PC-9 (cell line): ENCODE measurements at regions not wholly inside any gene's neighbourhood (a gene's known extent, or its start where the extent isn't known, plus 50 kb on each side); places are given as distances from the start of the nearest gene placed in this dataset.

Experiments
- BruUV-seq: library from RNA; stranded (reverse); fragments of 400-500 nt; replicated peaks from 2 replicates; lab custom pipeline; 2021; lab: Mats Ljungman, UMichigan
- CTCF ChIA-PET: fragments of 300-600 bp; sonication (Branson Sonifier 250); formaldehyde crosslinking; loops from one replicate; lab custom pipeline; 2022; ENCODE audit warnings: antibody characterized with exemption; lab: Charles Lee
- POLR2A ChIA-PET: fragments of 300-600 bp; sonication (Branson Sonifier 250); formaldehyde crosslinking; loops from one replicate; lab custom pipeline; 2022; ENCODE audit warnings: antibody characterized with exemption; ENCODE audit not compliant: unreplicated experiment; lab: Charles Lee
- DNase-seq, 2 experiments: peaks; one replicate each; pipeline versions ENCODE4 v3.0.0 to v3.0.0-alpha.2; 2015 to 2022; ENCODE audit warnings: mixed read lengths in 1 of 2
- H2AFZ ChIP-seq: fragments of 200-600 bp; sonication (generic); 2 replicates; pipeline ENCODE4 v1.8.1; 2017; ENCODE audit warnings: antibody characterized with exemption
- H3F3A ChIP-seq: fragments of 200-600 bp; sonication (generic); 2 replicates; pipeline ENCODE4 v1.8.1; 2017; ENCODE audit warnings: antibody characterized with exemption, mild to moderate bottlenecking, low read depth; ENCODE audit not compliant: insufficient read depth
- H3K27ac ChIP-seq: fragments of 200-600 bp; sonication (generic); 2 replicates; pipeline ENCODE4 v1.6.1; 2016; ENCODE audit warnings: mixed run types
- H3K27me3 ChIP-seq: fragments of 200-600 bp; sonication (generic); 2 replicates; pipeline ENCODE4 v1.6.1; 2016; ENCODE audit warnings: low read depth, mixed run types; ENCODE audit not compliant: insufficient read depth
- H3K36me3 ChIP-seq: fragments of 200-600 bp; sonication (generic); 2 replicates; pipeline ENCODE4 v1.6.1; 2016; ENCODE audit warnings: low read depth, mixed run types
- H3K4me1 ChIP-seq: fragments of 200-600 bp; sonication (generic); replicated peaks from 2 replicates; pipeline ENCODE4 v1.6.1; 2016; ENCODE audit warnings: mixed run types; ENCODE audit not compliant: insufficient read depth
- H3K4me2 ChIP-seq: fragments of 200-600 bp; sonication (generic); 2 replicates; pipeline ENCODE4 v1.6.1; 2017; ENCODE audit warnings: mixed run types
- H3K4me3 ChIP-seq: fragments of 200-600 bp; sonication (generic); 2 replicates; pipeline ENCODE4 v1.6.1; 2016; ENCODE audit warnings: mixed run types
- H3K79me2 ChIP-seq: fragments of 200-600 bp; sonication (generic); 2 replicates; pipeline ENCODE4 v1.6.1; 2017; ENCODE audit warnings: low read depth, mixed run types
- H3K9me2 ChIP-seq: fragments of 200-600 bp; sonication (generic); 2 replicates; pipeline ENCODE4 v1.8.1; 2017; ENCODE audit warnings: mild to moderate bottlenecking; ENCODE audit not compliant: insufficient read depth
- H3K9me3 ChIP-seq: fragments of 200-600 bp; sonication (generic); 2 replicates; pipeline ENCODE4 v1.8.1; 2016; ENCODE audit warnings: low read depth; ENCODE audit not compliant: insufficient read depth
- H4K20me1 ChIP-seq: fragments of 200-600 bp; sonication (generic); 2 replicates; pipeline ENCODE4 v1.8.1; 2017; ENCODE audit not compliant: insufficient read depth
- EZH2 ChIP-seq: fragments of 200-600 bp; sonication (generic); IDR thresholded peaks from 2 replicates; pipeline ENCODE4 v1.8.0; 2017; ENCODE audit warnings: antibody characterized with exemption, low read depth
- intact Hi-C: fragments of 100-400 bp; cut with micrococcal nuclease; formaldehyde crosslinking; loops from one replicate; pipeline ENCODE4 v1.10.0; 2022; ENCODE audit not compliant: unreplicated experiment
- TF ChIP-seq, protein P1 (sequence below): fragments of 200-600 bp; sonication (generic); conservative IDR thresholded peaks from 2 replicates; pipeline ENCODE4 v1.6.1; 2017; ENCODE audit warnings: mixed run types, antibody characterized with exemption, mild to moderate bottlenecking, moderate library complexity

DNA sequence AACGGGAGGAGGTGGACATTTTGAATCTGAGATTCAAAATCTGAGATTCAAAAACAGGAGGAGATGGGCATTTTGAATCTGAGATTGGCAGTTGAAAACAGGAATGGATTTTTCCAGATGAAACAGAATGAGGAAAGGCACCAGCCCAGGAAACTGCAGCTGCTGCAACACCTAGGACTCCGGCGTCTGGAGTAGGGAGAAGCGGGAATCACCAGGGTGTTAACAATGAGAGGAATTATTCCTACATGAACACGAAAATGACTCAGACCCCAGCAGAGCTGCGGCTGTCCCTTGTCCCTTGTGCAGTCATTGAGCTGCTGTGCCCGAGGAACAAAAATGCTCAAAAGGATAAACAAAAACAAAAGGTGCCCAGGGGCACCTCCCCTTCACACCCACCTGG lies 59.9 kb upstream of the KAT6B start:
- Histone ChIP-seq H3K79me2 (no peaks in the 10 kb centered on the region), H3K4me1 (peaks cover 7% of the 10 kb centered on the region), H3K9me2 (no peaks in the 10 kb centered on the region), H3K36me3 (no peaks in the 10 kb centered on the region), H3K4me3 (no peak overlapping the region), H3K27ac (no peak overlapping the region), H3K27me3 (no peaks in the 10 kb centered on the region), H2AFZ (peak overlapping the region; percentile 69), H3F3A (no peaks in the 10 kb centered on the region), H3K4me2 (peak overlapping the region; percentile 63), H3K9me3 (no peaks in the 10 kb centered on the region), H4K20me1 (no peaks in the 10 kb centered on the region)
- DNase-seq = peak; percentile 21 to 41
- TF ChIP-seq, protein P1, sequence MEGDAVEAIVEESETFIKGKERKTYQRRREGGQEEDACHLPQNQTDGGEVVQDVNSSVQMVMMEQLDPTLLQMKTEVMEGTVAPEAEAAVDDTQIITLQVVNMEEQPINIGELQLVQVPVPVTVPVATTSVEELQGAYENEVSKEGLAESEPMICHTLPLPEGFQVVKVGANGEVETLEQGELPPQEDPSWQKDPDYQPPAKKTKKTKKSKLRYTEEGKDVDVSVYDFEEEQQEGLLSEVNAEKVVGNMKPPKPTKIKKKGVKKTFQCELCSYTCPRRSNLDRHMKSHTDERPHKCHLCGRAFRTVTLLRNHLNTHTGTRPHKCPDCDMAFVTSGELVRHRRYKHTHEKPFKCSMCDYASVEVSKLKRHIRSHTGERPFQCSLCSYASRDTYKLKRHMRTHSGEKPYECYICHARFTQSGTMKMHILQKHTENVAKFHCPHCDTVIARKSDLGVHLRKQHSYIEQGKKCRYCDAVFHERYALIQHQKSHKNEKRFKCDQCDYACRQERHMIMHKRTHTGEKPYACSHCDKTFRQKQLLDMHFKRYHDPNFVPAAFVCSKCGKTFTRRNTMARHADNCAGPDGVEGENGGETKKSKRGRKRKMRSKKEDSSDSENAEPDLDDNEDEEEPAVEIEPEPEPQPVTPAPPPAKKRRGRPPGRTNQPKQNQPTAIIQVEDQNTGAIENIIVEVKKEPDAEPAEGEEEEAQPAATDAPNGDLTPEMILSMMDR = no peak
- no peak for TF ChIP-seq EZH2
- intact Hi-C loops = no loop called here
- ChIA-PET CTCF (no interaction called here), POLR2A (no interaction called here)
- no TSS peak for BruUV-seq

DNA sequence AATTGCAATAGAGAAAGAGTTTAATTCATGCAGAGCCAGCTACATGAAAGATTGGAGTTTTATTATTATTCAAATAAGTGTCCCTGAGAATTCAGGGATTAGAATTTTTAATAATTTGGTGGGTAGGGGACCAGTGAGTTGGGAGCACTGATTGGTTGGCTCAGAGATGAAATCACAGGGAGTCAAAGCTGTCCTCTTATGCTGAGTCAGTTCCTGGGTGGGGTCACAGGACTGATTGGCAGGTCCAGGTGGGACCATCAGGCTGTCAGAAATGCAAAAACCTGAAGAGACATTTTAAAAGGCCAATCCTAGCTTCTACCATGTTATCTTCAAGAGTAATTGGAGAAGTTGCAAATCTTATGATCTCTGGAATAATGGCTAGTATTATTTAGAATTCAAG lies 56.0 kb upstream of the KAT6B start:
- ChIA-PET CTCF (no interaction called here), POLR2A (no interaction called here)
- Histone ChIP-seq H3K27ac (no peak overlapping the region), H3K9me3 (no peaks in the 10 kb centered on the region), H3K4me3 (no peak overlapping the region), H2AFZ (no peak overlapping the region), H3K36me3 (no peaks in the 10 kb centered on the region), H3F3A (no peaks in the 10 kb centered on the region), H4K20me1 (no peaks in the 10 kb centered on the region), H3K9me2 (no peaks in the 10 kb centered on the region), H3K79me2 (no peaks in the 10 kb centered on the region), H3K4me2 (no peak overlapping the region), H3K27me3 (no peaks in the 10 kb centered on the region), H3K4me1 (peaks cover 7% of the 10 kb centered on the region)
- no TSS peak for BruUV-seq
- no peak for DNase-seq
- no peak for TF ChIP-seq EZH2
- TF ChIP-seq, protein P1 = no peak
- intact Hi-C loops = no loop called here

DNA sequence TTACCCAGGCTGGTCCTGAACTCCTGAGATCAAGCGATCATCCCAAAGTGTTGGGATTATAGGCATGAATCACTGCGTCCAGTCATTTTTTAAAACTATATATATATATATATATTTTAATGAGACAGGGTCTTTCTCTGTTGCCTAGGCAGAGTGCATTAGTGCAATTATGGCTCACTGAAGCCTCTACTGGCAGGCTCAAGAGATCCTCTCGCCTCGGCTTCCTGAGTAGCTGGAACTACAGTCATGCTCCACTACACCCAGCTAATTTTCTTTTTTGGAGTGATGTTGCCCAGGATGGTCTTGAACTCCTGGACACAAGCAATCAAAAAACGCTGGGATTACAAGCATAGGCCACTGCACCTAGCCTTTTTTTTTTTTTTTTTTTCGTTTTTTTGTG lies 55.3 kb upstream of the KAT6B start:
- ChIA-PET CTCF (no interaction called here), POLR2A (interaction anchor here (0.7 kb wide), 1 partner anchor 15 kb away, joined by 30 read pairs; no protein-coding TSS in a partner anchor)
- Histone ChIP-seq H3K9me2 (no peaks in the 10 kb centered on the region), H4K20me1 (no peaks in the 10 kb centered on the region), H3K4me2 (no peak overlapping the region), H2AFZ (no peak overlapping the region), H3K4me3 (no peak overlapping the region), H3F3A (no peaks in the 10 kb centered on the region), H3K4me1 (peaks cover 7% of the 10 kb centered on the region), H3K27me3 (no peaks in the 10 kb centered on the region), H3K9me3 (no peaks in the 10 kb centered on the region), H3K27ac (no peak overlapping the region), H3K36me3 (no peaks in the 10 kb centered on the region), H3K79me2 (no peaks in the 10 kb centered on the region)
- intact Hi-C loops = no loop called here
- BruUV-seq = no TSS peak
- TF ChIP-seq, protein P1 = no peak
- TF ChIP-seq EZH2 = no peak
- no peak for DNase-seq
